Smooth muscle cell (in vitro differentiated cells): ENCODE measurements at regions not wholly inside any gene's neighbourhood (a gene's known extent, or its start where the extent isn't known, plus 50 kb on each side); places are given as distances from the start of the nearest gene placed in this dataset.

Source experiments
- DNase-seq: peaks from one replicate; lab custom pipeline; 2025; ENCODE audit not compliant: unreplicated experiment; lab: John Stamatoyannopoulos, UW
- H2AFZ ChIP-seq: fragments of 200-600 bp; sonication (generic); 2 replicates; pipeline ENCODE4 v1.6.0; 2016; ENCODE audit warnings: antibody characterized with exemption, low read depth, mild to moderate bottlenecking
- H3F3A ChIP-seq: fragments of 200-600 bp; sonication (generic); 2 replicates; pipeline ENCODE4 v1.6.0; 2017; ENCODE audit warnings: antibody characterized with exemption, low read depth
- H3K27ac ChIP-seq: fragments of 200-600 bp; sonication (generic); 2 replicates; pipeline ENCODE4 v1.5.1; 2016; ENCODE audit warnings: low read depth, mild to moderate bottlenecking
- H3K27me3 ChIP-seq: fragments of 200-600 bp; sonication (generic); 2 replicates; pipeline ENCODE4 v1.6.1; 2016; ENCODE audit warnings: low read depth, mild to moderate bottlenecking
- H3K36me3 ChIP-seq: fragments of 200-600 bp; sonication (generic); 2 replicates; pipeline ENCODE4 v1.5.1; 2016; ENCODE audit warnings: low read depth
- H3K4me1 ChIP-seq: fragments of 200-600 bp; sonication (generic); 2 replicates; pipeline ENCODE4 v1.5.1; 2016; ENCODE audit warnings: low read depth
- H3K4me2 ChIP-seq: fragments of 200-600 bp; sonication (generic); 2 replicates; pipeline ENCODE4 v1.6.0; 2016; ENCODE audit warnings: mild to moderate bottlenecking
- H3K4me3 ChIP-seq: fragments of 200-600 bp; sonication (generic); 2 replicates; pipeline ENCODE4 v1.5.1; 2016; ENCODE audit warnings: mild to moderate bottlenecking
- H3K79me2 ChIP-seq: fragments of 200-600 bp; sonication (generic); 2 replicates; pipeline ENCODE4 v1.6.0; 2016; ENCODE audit warnings: low read depth, mild to moderate bottlenecking
- H3K9ac ChIP-seq: fragments of 200-600 bp; sonication (generic); 2 replicates; pipeline ENCODE4 v1.6.0; 2016; ENCODE audit warnings: low read depth
- H3K9me3 ChIP-seq: fragments of 200-600 bp; sonication (generic); replicated peaks from 2 replicates; pipeline ENCODE4 v1.5.1; 2016; ENCODE audit warnings: low read depth
- H4K20me1 ChIP-seq: fragments of 200-600 bp; sonication (generic); 2 replicates; pipeline ENCODE4 v1.6.0; 2016; ENCODE audit warnings: low read depth
- whole genome bisulfite sequencing: methylation state at CpG from one replicate; pipeline ENCODE4 v1.1.7; 2016; ENCODE audit warnings: low lambda C conversion rate; 5-methylcytosine and 5-hydroxymethylcytosine counted together
- TF ChIP-seq, protein P1 (sequence below): fragments of 200-600 bp; sonication (generic); IDR thresholded peaks from 2 replicates; pipeline ENCODE4 v1.5.1; 2017; ENCODE audit warnings: borderline replicate concordance, mild to moderate bottlenecking, antibody characterized with exemption; ENCODE audit not compliant: insufficient read depth, poor library complexity, severe bottlenecking

DNA sequence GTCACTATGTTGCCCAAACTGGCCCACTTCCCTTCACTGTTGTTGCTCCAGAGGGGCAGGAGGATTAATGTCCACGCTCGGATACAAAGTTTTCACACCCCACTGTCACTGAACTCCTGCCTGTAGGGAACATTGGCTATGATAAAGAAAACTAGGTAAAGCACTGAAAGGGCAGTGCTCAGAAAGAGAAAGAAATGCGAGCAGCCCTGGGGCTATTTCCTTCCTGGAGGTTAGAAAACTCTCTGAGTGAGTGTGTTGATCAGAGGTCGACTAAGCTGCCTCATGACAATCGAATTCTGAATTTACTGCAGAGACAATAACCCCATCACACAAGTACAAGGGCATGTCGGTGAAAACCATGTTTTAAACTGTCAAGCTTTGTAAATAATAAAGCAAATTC, 227.2 kb upstream of the PITRM1 start:
- Histone ChIP-seq H3K27ac (no peak overlapping the region), H3K79me2 (no peaks in the 10 kb centered on the region), H3K4me2 (no peak overlapping the region), H3K27me3 (no peaks in the 10 kb centered on the region), H4K20me1 (no peaks in the 10 kb centered on the region), H3K9me3 (no peaks in the 10 kb centered on the region), H3K9ac (no peak overlapping the region), H3K4me3 (no peak overlapping the region), H3K36me3 (no peaks in the 10 kb centered on the region), H2AFZ (no peak overlapping the region), H3K4me1 (no peaks in the 10 kb centered on the region), H3F3A (no peaks in the 10 kb centered on the region)
- whole genome bisulfite sequencing = 71% methylated on average over 6 of the region's 6 CpGs
- TF ChIP-seq, protein P1, sequence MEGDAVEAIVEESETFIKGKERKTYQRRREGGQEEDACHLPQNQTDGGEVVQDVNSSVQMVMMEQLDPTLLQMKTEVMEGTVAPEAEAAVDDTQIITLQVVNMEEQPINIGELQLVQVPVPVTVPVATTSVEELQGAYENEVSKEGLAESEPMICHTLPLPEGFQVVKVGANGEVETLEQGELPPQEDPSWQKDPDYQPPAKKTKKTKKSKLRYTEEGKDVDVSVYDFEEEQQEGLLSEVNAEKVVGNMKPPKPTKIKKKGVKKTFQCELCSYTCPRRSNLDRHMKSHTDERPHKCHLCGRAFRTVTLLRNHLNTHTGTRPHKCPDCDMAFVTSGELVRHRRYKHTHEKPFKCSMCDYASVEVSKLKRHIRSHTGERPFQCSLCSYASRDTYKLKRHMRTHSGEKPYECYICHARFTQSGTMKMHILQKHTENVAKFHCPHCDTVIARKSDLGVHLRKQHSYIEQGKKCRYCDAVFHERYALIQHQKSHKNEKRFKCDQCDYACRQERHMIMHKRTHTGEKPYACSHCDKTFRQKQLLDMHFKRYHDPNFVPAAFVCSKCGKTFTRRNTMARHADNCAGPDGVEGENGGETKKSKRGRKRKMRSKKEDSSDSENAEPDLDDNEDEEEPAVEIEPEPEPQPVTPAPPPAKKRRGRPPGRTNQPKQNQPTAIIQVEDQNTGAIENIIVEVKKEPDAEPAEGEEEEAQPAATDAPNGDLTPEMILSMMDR = no peak
- DNase-seq = no peak

DNA sequence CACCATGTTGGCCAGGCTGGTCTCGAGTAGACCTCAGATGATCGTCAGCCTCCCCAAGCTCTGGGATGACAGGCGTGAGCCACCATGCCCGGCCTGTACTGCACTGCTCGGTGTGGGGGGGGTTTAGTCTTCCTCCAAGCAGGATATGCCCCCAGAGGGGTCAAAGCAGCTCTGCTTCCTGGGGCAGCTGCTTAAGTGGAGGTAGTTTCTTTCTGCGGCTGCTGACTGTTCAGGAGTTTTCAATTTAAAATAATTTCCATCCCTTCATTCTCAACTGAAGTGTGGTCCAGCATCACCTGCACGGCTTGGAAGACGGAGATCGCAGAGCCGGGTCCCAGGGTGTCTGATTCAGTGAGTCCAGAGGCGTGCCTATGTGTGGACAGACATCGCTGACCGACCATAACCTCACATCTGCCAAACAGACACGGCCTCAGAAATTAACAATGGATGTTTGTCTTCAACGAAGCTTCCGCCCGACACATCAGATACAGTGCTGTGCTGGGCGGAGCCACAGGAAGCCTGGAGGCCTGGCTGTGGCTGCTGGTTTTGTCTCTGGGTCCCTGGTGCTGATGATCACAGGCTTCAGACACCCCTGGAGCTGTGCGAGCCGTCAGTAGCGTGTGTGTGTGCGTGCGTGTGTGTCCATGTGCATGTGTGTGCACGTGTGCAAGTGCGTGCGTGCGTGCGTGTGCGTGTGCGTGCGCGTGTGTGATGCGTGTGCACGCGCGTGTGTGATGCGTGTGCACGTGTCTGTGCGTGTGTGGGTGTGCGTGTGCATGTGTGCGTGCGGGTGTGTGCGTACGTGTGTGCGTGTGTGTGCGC, 226.5 kb upstream of the PITRM1 start:
- no peak overlapping the region for H3K4me2 ChIP-seq
- DNase-seq = no peak
- no peaks in the 10 kb centered on the region for H3K27me3 ChIP-seq
- H3K79me2 ChIP-seq = no peaks in the 10 kb centered on the region
- H3F3A ChIP-seq = no peaks in the 10 kb centered on the region
- no peaks in the 10 kb centered on the region for H3K36me3 ChIP-seq
- WGBS = 75% methylated on average over 35 of the region's 46 CpGs
- no peaks in the 10 kb centered on the region for H3K9me3 ChIP-seq
- no peaks in the 10 kb centered on the region for H4K20me1 ChIP-seq
- H3K9ac ChIP-seq = no peak overlapping the region
- H2AFZ ChIP-seq = no peak overlapping the region
- H3K4me3 ChIP-seq = no peak overlapping the region
- no peaks in the 10 kb centered on the region for H3K4me1 ChIP-seq
- H3K27ac ChIP-seq = no peak overlapping the region
- TF ChIP-seq, protein P1 = no peak

DNA sequence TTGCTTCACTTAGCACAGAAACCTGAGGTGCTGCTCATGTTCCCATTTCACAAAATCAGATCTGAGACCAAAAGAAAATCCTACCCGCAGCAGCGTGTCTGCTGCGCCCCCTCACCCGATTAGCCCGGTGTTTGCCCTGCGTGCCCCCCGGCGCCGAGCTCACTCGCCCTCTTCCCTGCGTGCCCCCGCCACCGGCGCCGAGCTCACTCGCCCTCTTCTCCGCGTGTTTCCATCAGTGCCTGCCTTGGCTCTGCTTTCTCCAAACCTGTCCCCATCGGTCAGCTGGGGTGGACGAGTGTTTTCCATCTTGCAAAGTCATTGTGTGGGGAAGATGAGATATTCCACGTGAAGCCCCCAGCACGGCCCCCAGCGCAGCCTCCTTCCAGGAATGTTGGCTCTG, 225.3 kb upstream of the PITRM1 start:
- H3K27me3 ChIP-seq = no peaks in the 10 kb centered on the region

More for the DNA sequence above, 225.3 kb upstream of the PITRM1 start:
- H3K4me3 ChIP-seq = no peak overlapping the region
- no peak overlapping the region for H3K4me2 ChIP-seq
- no peak overlapping the region for H3K27ac ChIP-seq
- H3K4me1 ChIP-seq = no peaks in the 10 kb centered on the region
- TF ChIP-seq, protein P1 = no peak
- H2AFZ ChIP-seq = no peak overlapping the region
- DNase-seq = no peak
- H4K20me1 ChIP-seq = no peaks in the 10 kb centered on the region
- H3K36me3 ChIP-seq = no peaks in the 10 kb centered on the region
- H3K9ac ChIP-seq = no peak overlapping the region
- no peaks in the 10 kb centered on the region for H3K79me2 ChIP-seq
- 95% methylated on average over 13 of the region's 23 CpGs for WGBS
- no peaks in the 10 kb centered on the region for H3F3A ChIP-seq
- no peaks in the 10 kb centered on the region for H3K9me3 ChIP-seq
